Kasumi-1 (cell line): ENCODE measurements at regions not wholly inside any gene's neighbourhood (a gene's known extent, or its start where the extent isn't known, plus 50 kb on each side); places are given as distances from the start of the nearest gene placed in this dataset.
"Not testable (repeated sequence)": the region's sequence is repeated elsewhere in the genome, so short reads cannot be mapped to it uniquely, and the experiment has no call there.

ENCODE experiments used
- DNase-seq, 2 experiments: peaks; one replicate each; lab custom pipeline; 2025; lab: John Stamatoyannopoulos, UW

DNA sequence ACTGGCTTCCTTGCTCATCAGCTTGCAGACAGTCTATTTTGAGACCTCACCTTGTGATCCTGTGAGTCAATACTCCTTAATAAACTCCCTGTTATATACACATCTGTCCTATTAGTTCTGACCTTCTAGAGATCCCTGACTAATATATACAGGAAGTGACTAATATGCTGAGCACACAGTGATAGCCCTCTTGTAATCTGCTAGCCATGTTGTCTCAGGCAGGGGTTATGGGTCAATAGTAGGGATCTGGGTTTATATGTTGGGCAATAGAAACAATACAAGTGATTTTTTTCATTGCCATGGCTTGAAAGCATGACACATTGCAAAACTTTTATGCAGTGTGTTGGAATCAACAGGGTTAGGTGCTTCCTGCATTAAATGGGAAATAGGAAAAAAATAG is 562.2 kb downstream of the GALC start:
- DNase-seq: no peak

DNA sequence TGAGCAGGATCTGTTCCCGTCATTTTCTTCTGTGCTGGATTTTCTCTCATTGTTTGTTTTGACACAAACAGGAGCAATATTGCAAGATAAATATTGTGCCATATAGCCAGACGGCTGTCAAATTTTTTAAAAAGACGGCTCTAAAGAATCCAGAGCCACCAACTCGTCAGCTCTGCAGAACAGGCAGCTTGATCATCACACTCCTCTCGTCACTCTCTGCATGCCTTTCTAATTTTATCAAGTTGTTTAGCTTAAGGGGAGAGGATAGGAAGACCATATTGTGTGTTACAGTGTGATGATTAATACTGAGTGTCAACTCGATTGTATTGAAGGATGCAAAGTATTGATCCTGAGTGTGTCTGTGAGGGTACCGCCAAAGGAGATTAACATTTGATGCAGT is 562.8 kb downstream of the GALC start:
- DNase-seq: no peak

DNA sequence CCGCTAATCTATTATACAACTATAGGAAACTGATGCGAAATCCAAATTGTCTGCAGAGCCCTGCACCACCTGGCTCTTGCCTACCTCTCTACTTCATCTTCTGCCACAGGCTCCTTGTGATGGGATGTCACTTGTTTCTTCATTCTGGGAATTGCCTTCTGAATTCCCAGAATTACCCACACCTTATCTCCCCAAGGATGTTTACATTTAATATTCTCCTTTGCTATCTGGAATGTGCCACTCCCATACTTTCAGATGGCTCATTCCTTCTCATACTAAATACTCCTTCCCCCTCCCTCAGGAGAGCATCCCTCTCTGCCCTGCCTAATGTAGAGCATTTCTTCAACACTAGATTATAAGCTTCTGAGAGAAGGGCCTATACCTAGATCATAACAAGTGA is 573.1 kb downstream of the GALC start:
- no peak for DNase-seq

DNA sequence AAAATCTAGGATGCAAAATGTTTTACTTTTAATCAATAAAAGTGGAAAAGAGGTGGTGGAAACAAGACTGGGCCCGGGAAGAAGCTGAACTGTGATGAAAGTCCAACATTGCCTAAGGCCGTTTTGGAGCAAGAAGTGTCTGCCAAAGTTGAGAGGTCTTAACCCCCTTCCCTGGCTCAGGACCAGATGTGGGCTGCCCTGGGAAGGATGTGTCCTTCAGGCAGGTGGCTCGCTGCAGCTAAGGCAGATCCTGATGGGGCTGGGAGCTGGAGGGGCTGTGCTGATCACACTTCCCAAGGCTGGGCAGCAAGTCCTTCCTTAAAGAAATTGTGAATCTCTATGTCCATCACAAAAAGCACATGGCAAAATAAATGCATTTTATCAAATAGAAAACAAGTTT is 581.6 kb downstream of the GALC start:
- no peak for DNase-seq

DNA sequence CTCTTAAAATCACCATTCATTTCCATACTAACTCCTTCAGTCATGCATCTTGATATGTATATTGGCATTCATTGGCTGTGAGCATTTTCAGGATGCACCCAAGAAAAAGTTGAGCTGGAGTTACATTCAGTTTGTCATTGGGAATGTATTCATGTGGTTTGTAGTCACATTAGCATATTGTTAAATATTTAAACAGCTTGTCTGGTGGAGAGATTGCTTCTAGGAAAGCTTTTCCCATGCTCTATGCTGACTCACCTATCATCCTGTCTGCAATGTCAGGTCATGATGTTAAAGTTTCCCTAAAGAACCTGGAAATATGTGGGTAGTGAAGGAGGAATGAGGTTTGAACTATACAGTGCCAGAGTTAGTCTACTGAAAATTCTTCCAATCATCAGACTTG is 583.6 kb downstream of the GALC start:
- DNase-seq: no peak

DNA sequence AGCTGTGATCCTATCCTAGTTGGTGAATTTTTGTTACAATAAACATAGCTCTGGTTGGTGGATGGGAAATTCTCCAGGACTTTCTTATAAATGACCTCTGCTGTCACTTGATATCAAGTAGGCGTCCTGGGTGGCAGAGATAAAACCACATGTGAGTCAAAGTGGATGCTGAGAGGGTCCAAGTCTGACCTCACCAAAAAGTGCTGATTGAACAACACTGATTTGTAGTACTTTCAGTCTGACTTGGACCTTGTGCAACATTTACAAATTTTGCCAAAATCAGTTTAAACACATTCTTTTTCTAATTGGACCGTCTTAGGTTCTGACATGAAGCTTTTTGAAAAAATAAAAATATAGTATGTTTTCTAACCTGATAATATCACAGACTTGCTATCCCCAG is 585.6 kb downstream of the GALC start:
- DNase-seq: no peak

DNA sequence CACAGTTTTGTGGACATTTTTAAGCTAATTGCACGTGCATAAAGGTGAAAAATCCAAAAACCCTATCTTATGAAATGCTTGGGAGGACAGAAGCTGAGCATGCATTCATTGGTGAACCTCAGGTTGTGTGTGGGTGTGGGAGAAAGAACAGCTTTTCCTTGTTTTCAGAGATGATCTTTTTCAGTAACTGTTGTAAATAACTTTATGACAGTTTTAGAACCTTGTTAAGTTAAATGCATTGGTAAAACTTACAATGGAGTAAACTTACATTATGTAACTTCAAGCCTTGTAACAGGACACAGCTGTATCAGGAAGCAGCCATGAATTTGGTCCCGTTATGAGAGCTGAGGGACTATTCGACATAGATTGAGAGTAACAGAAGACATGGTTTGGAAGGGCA is 587.4 kb downstream of the GALC start:
- DNase-seq: no peak

DNA sequence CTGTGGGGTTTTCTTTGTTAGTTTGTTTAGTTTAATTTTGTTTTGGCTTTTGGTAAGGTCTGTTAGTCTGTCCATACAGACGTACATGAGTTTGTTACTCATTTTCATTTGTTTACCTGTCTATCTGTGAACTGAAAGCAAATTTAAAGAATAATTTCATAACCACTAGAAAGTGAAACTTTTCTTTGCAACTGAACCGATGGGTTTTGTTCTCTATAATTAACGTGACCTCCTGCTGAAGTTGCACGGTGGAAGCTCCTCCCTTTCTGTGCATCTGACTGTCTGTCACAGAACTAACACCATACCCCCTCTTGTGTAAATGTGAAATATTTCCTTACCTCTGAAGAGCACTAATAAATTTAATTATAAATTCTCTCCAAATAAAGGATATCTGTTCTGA is 595.5 kb downstream of the GALC start:
- no peak for DNase-seq

DNA sequence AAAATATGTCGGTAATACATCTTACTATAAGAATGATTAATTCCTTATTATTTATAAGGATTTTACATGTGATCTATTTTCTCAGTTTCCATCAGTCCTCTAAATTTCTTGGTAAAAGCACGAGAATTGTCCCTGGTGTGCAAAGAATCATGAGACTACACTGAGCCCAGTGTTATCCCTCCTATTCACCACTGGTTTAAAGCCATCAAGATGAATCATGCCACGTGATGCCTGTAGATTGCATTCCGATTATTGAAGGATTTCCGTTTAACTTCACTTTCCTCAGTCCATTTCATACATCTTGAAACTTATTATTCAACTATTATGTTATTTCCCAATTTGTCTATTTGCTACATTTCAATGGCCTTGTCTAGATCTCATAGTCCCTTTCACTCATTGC is 601.9 kb downstream of the GALC start:
- no peak for DNase-seq

DNA sequence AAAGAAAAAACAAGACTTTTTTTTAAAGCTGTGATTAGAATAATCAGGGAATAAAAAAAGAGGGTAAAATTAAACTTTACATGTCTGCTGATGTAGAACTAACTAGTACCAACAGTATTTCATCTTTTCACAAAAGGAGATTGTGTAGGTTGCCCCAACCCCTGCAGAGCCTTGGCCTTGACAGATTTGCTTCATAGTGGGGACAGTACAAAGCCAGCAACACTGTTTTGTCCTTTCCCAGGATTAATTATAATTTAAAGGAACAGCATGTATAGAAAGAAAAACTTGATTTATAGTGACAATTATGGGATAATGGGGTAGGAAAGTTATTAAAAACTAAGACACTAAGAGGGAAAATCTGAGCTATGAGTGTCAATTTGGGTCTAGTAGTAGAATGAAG is 604.0 kb downstream of the GALC start:
- no peak for DNase-seq

DNA sequence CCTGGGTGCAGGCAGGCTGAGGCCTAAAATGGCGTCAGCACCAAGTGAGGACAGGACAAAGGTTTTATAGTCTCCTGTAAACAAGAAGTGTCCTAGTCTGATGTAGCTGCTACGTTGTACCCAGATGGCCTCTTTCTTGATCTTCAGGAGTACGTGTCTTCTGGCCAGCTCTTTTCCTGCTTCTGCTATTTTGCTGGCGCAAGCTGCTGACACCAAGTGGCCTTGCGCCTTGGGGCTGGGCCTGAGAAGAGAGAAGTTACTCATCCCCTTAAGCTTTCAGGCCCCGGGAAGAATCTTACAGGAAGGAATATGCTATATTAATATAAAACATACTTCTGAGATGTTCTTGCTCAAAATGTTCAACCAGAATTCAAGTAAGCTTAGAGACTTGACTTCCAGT is 605.2 kb downstream of the GALC start:
- peak in 1 of 2 experiments; percentile 3 for DNase-seq

DNA sequence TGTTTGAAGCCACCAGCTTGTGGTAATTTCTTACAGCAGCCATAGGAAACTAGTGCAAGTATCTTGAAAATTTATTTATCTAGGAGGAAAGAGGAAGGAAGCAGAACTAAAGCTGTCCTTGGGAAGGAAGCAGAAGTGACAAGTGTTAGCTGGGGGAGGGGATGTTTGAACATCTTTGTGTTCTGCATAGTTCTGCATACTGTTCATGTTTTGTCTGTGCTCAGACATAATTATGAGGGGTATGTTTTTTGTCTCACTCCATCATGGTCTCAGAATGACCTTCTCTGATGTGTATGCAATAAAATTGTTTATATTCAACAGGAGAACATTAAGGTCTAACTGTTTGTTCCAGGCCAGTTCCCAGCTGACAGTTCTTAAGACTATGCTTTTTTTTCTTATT is 606.5 kb downstream of the GALC start:
- DNase-seq: peak; percentile 94 to 95

DNA sequence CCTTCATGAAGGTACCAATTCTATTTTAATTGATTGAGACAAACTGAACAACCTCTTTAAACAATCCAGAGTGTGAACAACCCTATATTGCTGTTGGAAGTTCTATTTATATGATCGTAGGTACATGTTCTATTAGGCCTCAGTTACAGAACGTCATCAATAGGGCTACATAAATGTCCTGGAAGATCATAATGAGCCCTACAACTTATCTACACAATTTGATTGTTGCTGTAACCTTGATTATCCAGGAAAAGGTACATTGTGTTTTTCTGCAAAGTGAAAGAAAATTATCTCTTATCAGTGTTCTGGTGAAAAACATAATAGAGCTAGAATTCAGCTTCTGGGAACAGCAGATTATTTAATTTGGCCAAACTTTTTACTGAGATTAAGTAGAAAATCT is 612.9 kb downstream of the GALC start:
- no peak for DNase-seq

DNA sequence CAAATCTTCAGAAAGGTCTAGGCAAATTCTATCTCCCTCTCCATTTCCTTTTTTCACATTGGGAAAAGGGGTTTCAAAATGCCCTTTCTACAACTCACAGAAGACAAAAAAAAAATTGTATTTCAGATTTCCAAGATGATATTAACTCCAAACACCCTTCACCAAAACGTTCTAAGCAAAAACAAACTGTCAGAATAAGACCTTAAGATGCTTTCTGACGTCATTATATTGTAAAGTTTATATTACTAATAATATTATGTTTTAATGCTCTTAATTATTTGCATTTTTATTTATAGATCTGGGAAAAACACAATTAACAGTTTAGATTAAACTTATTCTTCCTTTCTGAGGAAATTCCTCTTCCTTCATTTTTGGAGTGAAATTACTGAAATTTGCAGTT is 624.2 kb downstream of the GALC start:
- DNase-seq: no peak

DNA sequence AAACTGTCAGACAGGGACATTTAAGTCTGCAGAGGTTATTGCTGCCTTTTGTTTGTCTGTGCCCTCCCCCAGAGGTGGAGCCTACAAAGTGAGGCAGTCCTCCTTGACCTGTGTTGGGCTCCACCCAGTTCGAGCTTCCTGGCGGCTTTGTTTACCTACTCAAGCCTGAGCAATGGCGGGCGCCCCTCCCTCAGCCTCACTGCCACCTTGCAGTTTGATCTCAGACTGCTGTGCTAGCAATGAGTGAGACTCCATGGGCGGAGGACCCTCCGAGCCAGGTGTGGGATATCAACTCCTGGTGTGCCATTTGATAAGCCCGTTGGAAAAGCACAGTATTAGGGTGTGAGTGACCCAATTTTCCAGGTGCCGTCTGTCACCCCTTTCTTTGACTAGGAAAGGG is 632.7 kb downstream of the GALC start:
- DNase-seq: not testable (repeated sequence)

DNA sequence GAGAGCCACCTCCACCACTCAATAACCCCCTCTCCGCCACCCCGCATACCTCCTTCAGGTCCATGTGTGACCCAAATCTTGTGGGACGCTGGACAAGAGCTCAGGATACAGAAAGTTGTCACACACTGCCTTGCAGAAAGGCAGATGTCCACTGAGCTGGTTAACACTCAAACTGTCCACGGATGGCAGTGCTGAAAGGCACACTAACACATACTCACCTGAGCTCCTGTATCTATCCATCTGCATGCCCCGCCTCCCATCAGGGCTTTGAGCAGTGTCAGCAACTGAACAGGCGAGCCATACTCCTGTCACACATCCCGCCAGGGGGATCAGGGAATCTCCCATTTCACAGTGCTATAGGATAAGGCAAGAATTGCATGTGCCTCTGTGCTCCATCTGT is 642.0 kb downstream of the GALC start:
- no peak for DNase-seq

DNA sequence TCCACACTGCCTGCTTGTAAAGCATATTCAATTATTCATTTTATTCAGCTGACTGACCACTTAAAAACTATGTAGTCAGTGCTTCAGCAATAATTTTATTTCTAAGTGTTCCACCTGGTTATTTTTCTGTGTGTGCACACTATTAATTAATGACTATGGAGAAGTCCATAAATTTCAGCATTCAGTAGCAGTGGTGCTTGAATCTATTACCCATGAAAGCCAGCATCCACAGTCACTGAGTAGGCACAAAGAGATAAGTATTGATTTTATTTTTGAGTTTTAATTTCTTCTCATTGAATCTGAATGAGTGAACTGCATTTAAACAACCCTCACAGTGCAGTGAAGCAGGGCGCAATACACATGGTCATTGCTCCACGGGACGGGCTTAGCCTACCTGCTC is 643.1 kb downstream of the GALC start:
- DNase-seq: no peak

DNA sequence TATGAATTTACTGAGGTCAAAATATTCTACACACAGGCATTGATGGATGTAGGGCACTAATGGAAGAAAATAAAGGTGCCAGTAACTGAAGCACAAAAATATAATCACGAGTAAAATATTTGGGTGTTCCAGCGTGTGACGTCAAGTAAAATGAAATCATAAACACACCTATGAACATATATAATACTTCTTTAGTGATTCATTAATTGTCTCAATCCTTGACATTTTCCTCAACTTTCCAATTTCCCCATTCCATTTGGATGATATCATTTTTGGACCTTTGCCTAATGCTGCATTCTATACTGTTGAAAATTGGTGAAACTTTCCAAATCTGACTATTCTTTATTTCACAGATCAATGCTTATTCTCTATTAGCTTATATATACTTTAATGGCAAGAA is 649.3 kb downstream of the GALC start:
- DNase-seq: no peak

DNA sequence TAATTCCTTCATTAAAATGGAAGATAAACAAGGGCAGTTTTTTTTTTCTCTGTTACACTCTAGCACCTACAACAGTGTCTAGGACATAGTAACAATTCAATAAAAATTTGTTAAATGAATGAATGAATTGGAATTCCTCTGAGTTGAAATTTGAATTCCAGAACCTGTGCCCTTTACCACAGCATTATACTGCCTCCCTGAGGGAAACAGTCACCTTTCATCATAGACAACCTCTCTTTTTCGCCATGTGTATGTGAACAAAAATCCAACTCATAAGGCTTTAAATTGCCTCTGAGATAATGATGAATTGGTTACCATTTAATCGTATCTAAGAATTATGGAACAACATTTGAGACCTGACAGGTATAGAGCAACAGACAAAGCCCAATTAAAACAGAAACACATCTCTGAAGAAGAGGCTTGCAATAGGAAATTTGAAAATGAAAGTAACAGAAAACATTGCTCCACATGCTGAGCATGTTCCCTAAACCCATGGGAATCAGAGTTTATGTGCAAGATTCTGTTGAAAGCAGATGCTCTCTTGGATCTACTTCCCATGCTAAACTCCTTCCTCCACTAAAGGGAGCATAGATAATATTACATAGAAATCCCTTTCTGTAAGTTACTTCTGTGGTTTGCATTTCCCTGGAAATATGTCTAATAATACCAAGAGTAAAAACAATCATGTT is 657.8 kb downstream of the GALC start:
- peak in 1 of 2 experiments; percentile 26 for DNase-seq

DNA sequence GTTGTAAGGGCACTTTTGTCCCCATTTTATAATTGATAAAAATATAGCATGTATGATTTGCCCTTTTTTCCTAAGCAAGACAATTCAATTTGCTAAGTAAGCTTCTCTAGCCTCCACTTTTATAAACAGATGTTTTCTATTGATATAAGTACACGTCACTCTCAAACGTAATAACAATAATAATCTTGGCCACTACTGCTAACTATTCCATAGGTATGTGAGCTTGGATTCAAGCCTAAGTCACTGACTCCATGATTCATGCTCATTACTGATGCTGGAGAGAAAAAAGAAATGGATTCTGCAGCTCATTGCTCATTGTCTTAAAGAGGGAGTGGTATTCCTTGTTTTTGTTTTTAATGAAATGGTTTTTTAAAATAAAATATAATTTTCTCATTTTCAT is 661.0 kb downstream of the GALC start:
- no peak for DNase-seq

DNA sequence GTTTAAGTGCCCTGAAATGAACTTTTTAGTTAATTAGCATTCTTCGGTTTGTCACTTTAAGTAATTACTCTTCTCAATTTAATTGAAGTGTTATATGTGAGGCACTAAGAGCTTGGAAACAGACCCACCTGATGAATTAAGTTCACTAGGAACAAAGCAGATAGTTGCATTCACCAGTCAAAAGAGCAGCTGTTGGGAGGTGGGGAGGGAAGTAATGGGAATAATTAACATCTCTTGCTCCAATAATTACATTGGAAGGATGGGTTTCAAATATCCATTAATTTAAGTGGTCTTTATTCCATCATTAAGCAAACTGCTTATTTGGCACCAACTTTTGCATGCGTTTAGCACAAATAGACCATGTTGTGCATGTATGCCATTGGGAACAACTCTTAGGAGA is 667.2 kb downstream of the GALC start:
- DNase-seq: no peak

DNA sequence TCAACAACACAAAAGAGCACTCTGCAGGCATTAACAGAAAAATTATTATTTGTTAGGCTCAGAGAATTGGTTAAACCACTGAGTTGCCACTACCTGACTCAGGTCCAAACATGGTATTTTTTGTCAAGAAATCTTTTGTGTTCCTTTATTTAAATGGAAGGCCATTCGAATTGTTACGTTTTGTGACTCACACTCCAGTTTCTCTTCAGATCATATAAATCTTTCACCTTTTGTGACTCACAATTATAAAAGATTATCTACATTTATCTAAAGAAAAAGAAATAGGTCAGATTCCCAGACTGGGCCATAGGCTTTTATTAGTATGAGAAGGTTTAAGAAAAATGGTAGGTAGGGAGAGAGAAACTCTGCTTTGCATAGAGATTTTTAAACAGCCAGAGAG is 669.8 kb downstream of the GALC start:
- no peak for DNase-seq

DNA sequence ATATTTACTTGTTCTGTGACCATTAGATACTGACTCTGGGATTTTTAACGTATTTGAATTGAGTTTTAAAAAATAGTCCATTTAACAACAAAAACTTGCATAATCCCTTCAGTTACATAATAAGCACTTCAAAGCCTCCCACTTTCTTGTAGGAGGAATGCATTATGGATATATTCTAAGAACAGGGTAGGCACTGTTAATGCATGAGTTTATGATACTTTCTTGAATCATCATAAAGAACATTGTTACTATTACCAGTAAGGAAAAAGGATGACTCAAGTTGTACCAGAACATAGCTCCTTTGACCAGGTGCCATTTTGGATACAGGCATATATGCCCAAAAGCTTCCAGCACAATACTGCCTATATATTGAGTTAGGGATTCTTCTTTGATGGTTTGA is 671.4 kb downstream of the GALC start:
- DNase-seq: no peak

DNA sequence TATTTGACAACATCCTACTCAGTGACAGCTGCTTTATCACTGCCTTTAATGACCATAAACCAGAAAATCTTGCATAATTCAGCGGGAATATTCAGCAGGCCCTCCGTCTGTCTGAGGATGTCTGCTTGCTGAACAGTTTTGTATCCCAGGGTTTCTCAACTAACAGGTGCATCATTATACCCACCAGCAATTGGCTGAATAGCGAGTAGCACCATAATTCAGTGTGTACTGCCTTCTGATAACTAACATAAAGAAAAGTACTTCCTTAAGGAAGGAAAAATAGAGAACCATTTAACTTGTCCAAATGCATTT is 680.1 kb downstream of the GALC start:
- no peak for DNase-seq
